Lower leg skin (tissue), 3 donors: ENCODE measurements at regions not wholly inside any gene's neighbourhood (a gene's known extent, or its start where the extent isn't known, plus 50 kb on each side); places are given as distances from the start of the nearest gene placed in this dataset.

ENCODE experiments used
- POLR2A ChIP-seq, 2 donors: fragments of 450-650 bp; IDR thresholded peaks; one replicate each; pipeline ENCODE4 v1.6.1; 2016 to 2017; ENCODE audit warnings: antibody characterized with exemption in 2 of 2, mild to moderate bottlenecking in 1 of 2, moderate library complexity in 1 of 2
- TF ChIP-seq, protein P1 (sequence below), 3 donors: fragments of 450-650 bp; IDR thresholded peaks; one replicate each; pipeline ENCODE4 v1.5.1; 2016; ENCODE audit warnings: antibody characterized with exemption in 3 of 3, mild to moderate bottlenecking in 3 of 3, moderate library complexity in 2 of 3

DNA sequence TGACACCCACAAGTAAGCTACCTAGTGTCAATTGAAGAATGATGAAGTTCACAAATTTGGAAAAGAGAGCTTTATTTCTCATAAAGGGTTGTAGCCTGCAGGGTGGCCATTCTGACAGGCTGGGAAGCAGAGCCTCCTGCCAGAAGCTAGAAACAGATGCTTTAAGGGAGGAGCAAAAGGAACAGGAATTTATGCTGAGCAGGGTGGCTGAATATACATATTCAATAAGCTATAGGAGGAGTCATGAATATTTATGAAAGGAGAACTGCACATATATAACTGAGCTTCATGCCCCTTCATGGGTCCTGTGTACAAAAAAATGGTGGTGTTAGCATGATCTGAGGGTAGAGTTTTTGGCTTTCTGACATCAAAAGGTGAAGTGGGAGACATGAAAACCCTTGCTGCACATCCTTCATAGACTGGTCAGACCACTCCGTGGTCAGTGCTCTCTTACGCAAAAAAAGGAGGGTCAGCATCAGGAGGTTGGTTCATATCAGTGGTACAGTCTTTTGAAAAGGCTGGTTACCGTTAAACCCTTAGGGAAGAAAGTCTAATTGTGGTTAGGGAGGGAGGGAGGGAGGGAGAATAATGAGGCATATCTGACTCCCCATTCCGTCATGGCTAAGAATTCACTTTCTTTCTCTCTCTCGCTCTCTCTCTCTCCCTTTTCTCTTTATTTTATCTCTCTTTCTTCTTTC, 121.4 kb downstream of the LUZP4 start:
- TF ChIP-seq, protein P1, sequence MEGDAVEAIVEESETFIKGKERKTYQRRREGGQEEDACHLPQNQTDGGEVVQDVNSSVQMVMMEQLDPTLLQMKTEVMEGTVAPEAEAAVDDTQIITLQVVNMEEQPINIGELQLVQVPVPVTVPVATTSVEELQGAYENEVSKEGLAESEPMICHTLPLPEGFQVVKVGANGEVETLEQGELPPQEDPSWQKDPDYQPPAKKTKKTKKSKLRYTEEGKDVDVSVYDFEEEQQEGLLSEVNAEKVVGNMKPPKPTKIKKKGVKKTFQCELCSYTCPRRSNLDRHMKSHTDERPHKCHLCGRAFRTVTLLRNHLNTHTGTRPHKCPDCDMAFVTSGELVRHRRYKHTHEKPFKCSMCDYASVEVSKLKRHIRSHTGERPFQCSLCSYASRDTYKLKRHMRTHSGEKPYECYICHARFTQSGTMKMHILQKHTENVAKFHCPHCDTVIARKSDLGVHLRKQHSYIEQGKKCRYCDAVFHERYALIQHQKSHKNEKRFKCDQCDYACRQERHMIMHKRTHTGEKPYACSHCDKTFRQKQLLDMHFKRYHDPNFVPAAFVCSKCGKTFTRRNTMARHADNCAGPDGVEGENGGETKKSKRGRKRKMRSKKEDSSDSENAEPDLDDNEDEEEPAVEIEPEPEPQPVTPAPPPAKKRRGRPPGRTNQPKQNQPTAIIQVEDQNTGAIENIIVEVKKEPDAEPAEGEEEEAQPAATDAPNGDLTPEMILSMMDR (IDR thresholded peaks at IDR 0.05), result no peak
- no peak for TF ChIP-seq POLR2A (IDR thresholded peaks at IDR 0.05)
